Renal cortex interstitium (tissue), 11 donors: ENCODE measurements at regions not wholly inside any gene's neighbourhood (a gene's known extent, or its start where the extent isn't known, plus 50 kb on each side); places are given as distances from the start of the nearest gene placed in this dataset.
A peak's percentile ranks its signal among the peaks of the same experiment; 100 is the strongest.

Source experiments
- DNase-seq, 11 donors: peaks; one replicate each; pipeline ENCODE4 v3.0.0-alpha.2; 2013; ENCODE audit warnings: low read depth in 9 of 11, low spot score in 4 of 11; ENCODE audit errors: extremely low read depth in 1 of 11

- DNase-seq, result no peak
Measured at GRCh38 chr9:126081746-126082145, 244.9 kb upstream of the MVB12B start.

GRCh38 chr9:126084008-126084407 lies 242.6 kb upstream of the MVB12B start:
- DNase-seq, result no peak

GRCh38 chr9:126084696-126085095 lies 241.9 kb upstream of the MVB12B start:
- no peak for DNase-seq

- no peak for DNase-seq
Measured at GRCh38 chr9:126085170-126085569, 241.5 kb upstream of the MVB12B start.

GRCh38 chr9:126088336-126088735 lies 238.3 kb upstream of the MVB12B start:
- no peak for DNase-seq

- DNase-seq, result no peak
Measured at GRCh38 chr9:126089789-126090188, 236.8 kb upstream of the MVB12B start.

- no peak for DNase-seq
Measured at GRCh38 chr9:126093771-126094170, 232.9 kb upstream of the MVB12B start.

- no peak for DNase-seq
Measured at GRCh38 chr9:126095546-126096190, 231.0 kb upstream of the MVB12B start.

GRCh38 chr9:126096340-126096739 lies 230.3 kb upstream of the MVB12B start:
- no peak for DNase-seq

- DNase-seq, result no peak
Measured at GRCh38 chr9:126097679-126098078, 228.9 kb upstream of the MVB12B start.

- no peak for DNase-seq
Measured at GRCh38 chr9:126106404-126106803, 220.2 kb upstream of the MVB12B start.

GRCh38 chr9:126107693-126108092 lies 218.9 kb upstream of the MVB12B start:
- DNase-seq, result no peak

- DNase-seq, result peak in 5 of 11 donors; percentile 9 to 21 (median 13)
Measured at GRCh38 chr9:126108240-126108639, 218.4 kb upstream of the MVB12B start.

- DNase-seq, result no peak
Measured at GRCh38 chr9:126109575-126109974, 217.1 kb upstream of the MVB12B start.

- no peak for DNase-seq
Measured at GRCh38 chr9:126111556-126111955, 215.1 kb upstream of the MVB12B start.

GRCh38 chr9:126112135-126112720 lies 214.4 kb upstream of the MVB12B start:
- DNase-seq, result no peak

GRCh38 chr9:126113176-126113575 lies 213.5 kb upstream of the MVB12B start:
- no peak for DNase-seq

GRCh38 chr9:126113756-126114408 lies 212.7 kb upstream of the MVB12B start:
- no peak for DNase-seq

GRCh38 chr9:126114409-126114760 lies 212.2 kb upstream of the MVB12B start:
- DNase-seq, result no peak

GRCh38 chr9:126114850-126115460 lies 211.7 kb upstream of the MVB12B start:
- no peak for DNase-seq
